ENCODE measurements at regions not wholly inside any gene's neighbourhood (a gene's known extent, or its start where the extent isn't known, plus 50 kb on each side); places are given as distances from the start of the nearest gene placed in this dataset.
"Not testable (repeated sequence)": the region's sequence is repeated elsewhere in the genome, so short reads cannot be mapped to it uniquely, and the experiment has no call there.

DNA sequence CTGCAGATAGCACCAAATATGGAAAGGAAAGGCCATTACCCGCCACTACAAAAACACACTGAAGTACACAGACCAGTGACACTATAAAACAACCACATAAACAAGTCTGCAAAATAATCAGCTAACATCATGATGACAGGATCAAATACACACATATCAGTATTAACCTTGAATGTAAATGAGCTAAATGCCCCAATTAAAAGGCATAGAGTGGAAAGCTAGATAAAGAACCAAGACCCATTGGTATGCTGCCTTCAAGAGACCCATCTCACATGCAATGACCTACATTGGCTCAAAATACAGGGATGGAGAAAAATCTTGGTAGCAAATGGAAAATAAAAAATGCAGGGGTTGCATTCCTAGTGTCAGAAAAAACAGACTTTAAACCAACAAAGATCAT, 393.9 kb upstream of the GRAMD2B start:
- TF ChIP-seq POLR2A (IDR thresholded peaks at IDR 0.05), result not testable (repeated sequence)
- TF ChIP-seq, protein P1, sequence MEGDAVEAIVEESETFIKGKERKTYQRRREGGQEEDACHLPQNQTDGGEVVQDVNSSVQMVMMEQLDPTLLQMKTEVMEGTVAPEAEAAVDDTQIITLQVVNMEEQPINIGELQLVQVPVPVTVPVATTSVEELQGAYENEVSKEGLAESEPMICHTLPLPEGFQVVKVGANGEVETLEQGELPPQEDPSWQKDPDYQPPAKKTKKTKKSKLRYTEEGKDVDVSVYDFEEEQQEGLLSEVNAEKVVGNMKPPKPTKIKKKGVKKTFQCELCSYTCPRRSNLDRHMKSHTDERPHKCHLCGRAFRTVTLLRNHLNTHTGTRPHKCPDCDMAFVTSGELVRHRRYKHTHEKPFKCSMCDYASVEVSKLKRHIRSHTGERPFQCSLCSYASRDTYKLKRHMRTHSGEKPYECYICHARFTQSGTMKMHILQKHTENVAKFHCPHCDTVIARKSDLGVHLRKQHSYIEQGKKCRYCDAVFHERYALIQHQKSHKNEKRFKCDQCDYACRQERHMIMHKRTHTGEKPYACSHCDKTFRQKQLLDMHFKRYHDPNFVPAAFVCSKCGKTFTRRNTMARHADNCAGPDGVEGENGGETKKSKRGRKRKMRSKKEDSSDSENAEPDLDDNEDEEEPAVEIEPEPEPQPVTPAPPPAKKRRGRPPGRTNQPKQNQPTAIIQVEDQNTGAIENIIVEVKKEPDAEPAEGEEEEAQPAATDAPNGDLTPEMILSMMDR (IDR thresholded peaks at IDR 0.05), result not testable (repeated sequence)

Data from lower leg skin (tissue), 3 donors.